CD14-positive monocyte (primary cell): ENCODE measurements at regions not wholly inside any gene's neighbourhood (a gene's known extent, or its start where the extent isn't known, plus 50 kb on each side); places are given as distances from the start of the nearest gene placed in this dataset.

Source experiments
- DNase-seq, 3 donors: peaks; one replicate each; pipeline ENCODE4 v3.0.0-alpha.2; 2011 to 2022
- H2AFZ ChIP-seq: 2 replicates; pipeline ENCODE4 v1.6.0; 2012; ENCODE audit warnings: mild to moderate bottlenecking, low read depth, low read length, inconsistent platforms; ENCODE audit not compliant: insufficient read depth, poor library complexity, severe bottlenecking
- H3K27ac ChIP-seq, 2 donors: 1 replicate in 1 of 2; 2 replicates in 1 of 2; pipeline ENCODE4 v1.5.1; 2012 to 2013; ENCODE audit warnings: low read length in 2 of 2, control low read depth in 1 of 2, inconsistent platforms in 1 of 2, low read depth in 1 of 2, mild to moderate bottlenecking in 1 of 2
- H3K27me3 ChIP-seq, 2 donors: one replicate each; pipeline versions ENCODE4 v1.6.0 to v1.6.1; 2011 to 2013; ENCODE audit warnings: low read length in 2 of 2; ENCODE audit not compliant: control insufficient read depth in 2 of 2, insufficient read depth in 2 of 2
- H3K36me3 ChIP-seq, 2 donors: replicated peaks in 1 of 2; 1 replicate in 1 of 2; 2 replicates in 1 of 2; pipeline versions ENCODE4 v1.5.1 to v1.6.1; 2012 to 2013; ENCODE audit warnings: low read length in 2 of 2, control low read depth in 1 of 2, inconsistent platforms in 1 of 2, mild to moderate bottlenecking in 1 of 2; ENCODE audit not compliant: insufficient read depth in 2 of 2, control insufficient read depth in 1 of 2
- H3K4me1 ChIP-seq, 2 donors: 1 replicate in 1 of 2; 2 replicates in 1 of 2; pipeline versions ENCODE4 v1.5.1 to v1.6.1; 2012 to 2013; ENCODE audit warnings: low read length in 2 of 2, control low read depth in 1 of 2, inconsistent platforms in 1 of 2, mild to moderate bottlenecking in 1 of 2, moderate library complexity in 1 of 2; ENCODE audit not compliant: insufficient read depth in 2 of 2, control insufficient read depth in 1 of 2
- H3K4me2 ChIP-seq: replicated peaks from 2 replicates; pipeline ENCODE3; 2012; ENCODE audit warnings: low read length, moderate library complexity, mild to moderate bottlenecking; ENCODE audit not compliant: poor library complexity, severe bottlenecking; ENCODE audit errors: extremely low read depth
- H3K4me3 ChIP-seq, 3 experiments: fragments of 200-600 bp in 1 of 3; sonication (generic) in 1 of 3; replicated peaks in 1 of 3; 1 replicate in 2 of 3; 2 replicates in 1 of 3; pipeline ENCODE4 v1.5.1; 2011 to 2013; ENCODE audit warnings: low read length in 3 of 3, mild to moderate bottlenecking in 3 of 3, control low read depth in 2 of 3, low read depth in 2 of 3, inconsistent platforms in 1 of 3, moderate library complexity in 1 of 3
- H3K79me2 ChIP-seq: 2 replicates; pipeline ENCODE4 v1.6.0; 2012; ENCODE audit warnings: mild to moderate bottlenecking, control low read depth, inconsistent platforms, low read length, moderate library complexity; ENCODE audit not compliant: insufficient read depth
- H3K9ac ChIP-seq: 2 replicates; pipeline ENCODE4 v1.6.0; 2017; ENCODE audit warnings: low read length, mild to moderate bottlenecking; ENCODE audit not compliant: insufficient read depth, poor library complexity, severe bottlenecking
- H3K9me3 ChIP-seq, 2 donors: replicated peaks in 1 of 2; 1 replicate in 1 of 2; 2 replicates in 1 of 2; pipeline versions ENCODE4 v1.5.1 to v1.6.1; 2012 to 2013; ENCODE audit warnings: low read length in 2 of 2, control low read depth in 1 of 2; ENCODE audit not compliant: control insufficient read depth in 1 of 2, insufficient read depth in 1 of 2
- H4K20me1 ChIP-seq: 2 replicates; pipeline ENCODE4 v1.6.0; 2012; ENCODE audit warnings: mild to moderate bottlenecking, low read length, control low read depth, moderate library complexity; ENCODE audit not compliant: insufficient read depth
- H3K27ac Mint-ChIP-seq, 7 donors: one replicate each; pipeline ENCODE4 v1.8.0; 2020; ENCODE audit warnings: mild to moderate bottlenecking in 7 of 7, mixed read lengths in 7 of 7, moderate library complexity in 6 of 7, inconsistent platforms in 2 of 7
- H3K27me3 Mint-ChIP-seq, 3 donors: one replicate each; pipeline ENCODE4 v1.8.0; 2021 to 2022; ENCODE audit warnings: low read depth in 3 of 3, mild to moderate bottlenecking in 3 of 3, mixed read lengths in 3 of 3, moderate library complexity in 3 of 3, inconsistent platforms in 1 of 3
- H3K36me3 Mint-ChIP-seq, 2 donors: one replicate each; pipeline ENCODE4 v1.8.0; 2020; ENCODE audit warnings: mixed read lengths in 2 of 2, inconsistent platforms in 1 of 2, mild to moderate bottlenecking in 1 of 2
- H3K4me1 Mint-ChIP-seq: one replicate; pipeline ENCODE4 v1.8.0; 2020; ENCODE audit warnings: mild to moderate bottlenecking, mixed read lengths
- H3K4me3 Mint-ChIP-seq, 2 donors: one replicate each; pipeline ENCODE4 v1.8.0; 2020; ENCODE audit warnings: mild to moderate bottlenecking in 2 of 2, mixed read lengths in 2 of 2, moderate library complexity in 1 of 2
- H3K9me3 Mint-ChIP-seq, 7 donors: one replicate each; pipeline ENCODE4 v1.8.0; 2020 to 2022; ENCODE audit warnings: mixed read lengths in 7 of 7, mild to moderate bottlenecking in 6 of 7, moderate library complexity in 6 of 7, inconsistent platforms in 2 of 7
- WGBS: methylation state at CpG from one replicate; pipeline ENCODE4 v1.1.5; 2013; ENCODE audit warnings: missing lambda C conversion rate; ENCODE audit not compliant: insufficient coverage; 5-methylcytosine and 5-hydroxymethylcytosine counted together
- intact Hi-C, 2 donors: fragments of 100-400 bp; cut with micrococcal nuclease; formaldehyde crosslinking; loops; one replicate each; pipeline versions ENCODE4 v1.15.0 to v1.15.1; 2023
- TF ChIP-seq, protein P1 (sequence below): fragments of 200-600 bp; IDR thresholded peaks from one replicate; pipeline ENCODE4 v1.8.0; 2022; ENCODE audit warnings: antibody characterized with exemption, mild to moderate bottlenecking

DNA sequence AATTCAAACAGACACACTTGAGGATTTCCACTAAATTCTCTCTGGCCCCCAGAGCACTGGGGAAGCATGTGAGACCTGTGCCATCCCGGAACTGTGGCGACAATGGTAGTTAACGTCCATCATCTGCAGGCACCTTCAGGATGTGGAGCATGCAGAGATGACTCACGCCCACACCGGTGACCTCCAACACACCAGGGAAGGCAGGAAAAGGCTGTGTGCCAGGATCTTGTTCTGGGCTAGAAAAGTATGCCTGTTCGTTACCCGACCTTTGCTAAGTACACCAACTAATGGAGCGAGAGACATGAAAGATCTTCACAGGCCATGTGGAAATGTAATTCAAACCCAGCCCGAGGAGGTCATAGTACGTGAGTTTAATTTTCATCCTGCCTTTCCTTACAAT, 208.8 kb downstream of the MELK start:
- no peak overlapping the region for H3K4me3 ChIP-seq
- no peak overlapping the region for H3K9ac ChIP-seq
- Mint-ChIP-seq H3K9me3 (no peaks in the 10 kb centered on the region), H3K4me3 (no peak overlapping the region), H3K4me1 (no peaks in the 10 kb centered on the region), H3K27me3 (peaks cover 11 to 20% (median 15%) of the 10 kb centered on the region in 3 donors), H3K27ac (peak overlapping the region in 1 of 7 donors; percentile 21), H3K36me3 (no peaks in the 10 kb centered on the region)
- no peak overlapping the region for H3K27ac ChIP-seq
- no peak for DNase-seq
- peaks cover 2 to 12% of the 10 kb centered on the region in 2 donors for H3K27me3 ChIP-seq
- TF ChIP-seq, protein P1, sequence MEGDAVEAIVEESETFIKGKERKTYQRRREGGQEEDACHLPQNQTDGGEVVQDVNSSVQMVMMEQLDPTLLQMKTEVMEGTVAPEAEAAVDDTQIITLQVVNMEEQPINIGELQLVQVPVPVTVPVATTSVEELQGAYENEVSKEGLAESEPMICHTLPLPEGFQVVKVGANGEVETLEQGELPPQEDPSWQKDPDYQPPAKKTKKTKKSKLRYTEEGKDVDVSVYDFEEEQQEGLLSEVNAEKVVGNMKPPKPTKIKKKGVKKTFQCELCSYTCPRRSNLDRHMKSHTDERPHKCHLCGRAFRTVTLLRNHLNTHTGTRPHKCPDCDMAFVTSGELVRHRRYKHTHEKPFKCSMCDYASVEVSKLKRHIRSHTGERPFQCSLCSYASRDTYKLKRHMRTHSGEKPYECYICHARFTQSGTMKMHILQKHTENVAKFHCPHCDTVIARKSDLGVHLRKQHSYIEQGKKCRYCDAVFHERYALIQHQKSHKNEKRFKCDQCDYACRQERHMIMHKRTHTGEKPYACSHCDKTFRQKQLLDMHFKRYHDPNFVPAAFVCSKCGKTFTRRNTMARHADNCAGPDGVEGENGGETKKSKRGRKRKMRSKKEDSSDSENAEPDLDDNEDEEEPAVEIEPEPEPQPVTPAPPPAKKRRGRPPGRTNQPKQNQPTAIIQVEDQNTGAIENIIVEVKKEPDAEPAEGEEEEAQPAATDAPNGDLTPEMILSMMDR, result no peak
- no peak overlapping the region for H3K4me2 ChIP-seq
- no peaks in the 10 kb centered on the region for H3K4me1 ChIP-seq
- H2AFZ ChIP-seq, result no peak overlapping the region
- H3K36me3 ChIP-seq, result no peaks in the 10 kb centered on the region
- H3K9me3 ChIP-seq, result no peaks in the 10 kb centered on the region
- H4K20me1 ChIP-seq, result no peaks in the 10 kb centered on the region
- 88% methylated on average over 5 of the region's 10 CpGs for WGBS
- no peaks in the 10 kb centered on the region for H3K79me2 ChIP-seq
- intact Hi-C loops, result no loop called here
